ENCODE measurements at regions not wholly inside any gene's neighbourhood (a gene's known extent, or its start where the extent isn't known, plus 50 kb on each side); places are given as distances from the start of the nearest gene placed in this dataset.
A peak's percentile ranks its signal among the peaks of the same experiment; 100 is the strongest.

DNA sequence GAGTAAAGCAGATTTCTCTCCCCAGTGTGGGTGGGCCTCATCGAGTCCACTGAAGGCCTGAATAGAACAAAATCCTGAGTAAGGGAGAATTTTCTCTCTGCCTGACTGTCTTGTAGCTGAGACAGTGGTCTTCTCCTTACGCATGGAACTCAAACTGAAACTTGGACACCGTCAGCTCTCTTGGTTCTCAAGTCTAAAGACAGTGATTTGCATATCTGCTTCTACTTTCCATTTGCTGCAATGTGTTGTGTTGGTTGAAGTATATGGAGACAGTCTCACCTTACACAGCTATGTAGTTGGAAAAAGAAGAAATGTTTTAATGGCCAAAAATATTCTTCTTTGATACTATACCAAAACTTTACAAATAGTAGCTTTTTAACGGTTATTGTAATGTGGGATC lies 160.2 kb upstream of the LMNTD1 start:
- DNase-seq (ENCODE audit: low read depth, low spot score) = no peak

DNA sequence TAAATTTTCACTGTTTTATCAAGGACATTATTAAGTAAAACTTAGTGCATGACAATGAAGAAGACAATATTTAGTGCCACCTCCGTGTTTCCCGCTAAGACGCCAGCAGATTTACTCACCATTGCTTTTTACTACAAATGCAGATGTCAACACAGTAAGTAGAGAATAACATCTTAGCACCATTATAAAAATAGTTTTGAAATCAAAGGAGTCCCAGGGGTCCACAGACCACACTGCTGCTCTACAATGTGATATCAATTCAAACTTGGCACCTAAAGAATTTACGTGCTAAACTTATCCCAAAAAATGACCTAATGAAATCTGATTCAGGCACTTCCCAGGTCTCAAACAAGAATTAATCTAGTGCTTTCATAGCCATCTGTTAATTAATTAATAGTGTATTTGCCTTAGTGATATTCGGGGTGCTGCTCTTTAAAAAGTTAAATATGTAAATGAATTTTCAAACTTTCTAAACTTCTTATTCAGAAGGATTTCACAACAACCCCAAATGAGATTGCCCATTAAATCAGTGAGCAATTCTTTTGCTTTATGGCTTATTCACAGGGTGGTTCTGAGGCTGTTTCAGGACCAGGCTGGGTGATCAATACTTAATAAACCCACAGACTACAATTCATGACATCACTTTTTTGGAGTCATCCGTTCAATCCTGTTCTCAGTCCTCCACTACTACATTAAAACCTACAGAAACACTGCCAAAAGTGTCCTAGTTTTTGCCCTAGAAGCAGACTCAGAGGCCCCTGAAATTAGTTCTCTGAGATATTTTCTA lies 161.3 kb upstream of the LMNTD1 start:
- DNase-seq (ENCODE audit: low read depth, low spot score) = no peak

DNA sequence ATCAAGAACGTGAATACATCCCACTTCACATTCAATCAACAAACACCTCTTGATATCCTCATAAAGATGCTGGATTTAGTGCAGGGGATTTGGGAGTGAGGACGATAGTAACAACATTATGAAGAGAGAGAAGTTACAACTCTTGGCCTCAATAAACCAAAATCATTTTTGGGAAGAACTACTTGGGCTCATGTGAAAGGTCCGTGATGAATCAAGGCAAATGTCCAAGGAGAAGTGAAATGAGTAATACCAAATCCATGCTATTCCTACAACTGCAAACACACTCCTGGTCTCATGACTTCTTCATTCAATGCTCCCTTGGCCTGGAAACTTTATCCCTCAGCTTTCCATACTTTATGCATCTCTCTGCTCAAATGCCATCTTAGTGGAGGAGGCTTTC lies 162.0 kb upstream of the LMNTD1 start:
- DNase-seq (ENCODE audit: low read depth, low spot score) = no peak

GRCh38 chr12:25716842-25717241 lies 163.8 kb upstream of the LMNTD1 start:
- no peak for DNase-seq (ENCODE audit: low read depth, low spot score)

- no peak for DNase-seq (ENCODE audit: low read depth, low spot score)
These were observed 164.5 kb upstream of the LMNTD1 start for GRCh38 chr12:25717552-25717951.

DNA sequence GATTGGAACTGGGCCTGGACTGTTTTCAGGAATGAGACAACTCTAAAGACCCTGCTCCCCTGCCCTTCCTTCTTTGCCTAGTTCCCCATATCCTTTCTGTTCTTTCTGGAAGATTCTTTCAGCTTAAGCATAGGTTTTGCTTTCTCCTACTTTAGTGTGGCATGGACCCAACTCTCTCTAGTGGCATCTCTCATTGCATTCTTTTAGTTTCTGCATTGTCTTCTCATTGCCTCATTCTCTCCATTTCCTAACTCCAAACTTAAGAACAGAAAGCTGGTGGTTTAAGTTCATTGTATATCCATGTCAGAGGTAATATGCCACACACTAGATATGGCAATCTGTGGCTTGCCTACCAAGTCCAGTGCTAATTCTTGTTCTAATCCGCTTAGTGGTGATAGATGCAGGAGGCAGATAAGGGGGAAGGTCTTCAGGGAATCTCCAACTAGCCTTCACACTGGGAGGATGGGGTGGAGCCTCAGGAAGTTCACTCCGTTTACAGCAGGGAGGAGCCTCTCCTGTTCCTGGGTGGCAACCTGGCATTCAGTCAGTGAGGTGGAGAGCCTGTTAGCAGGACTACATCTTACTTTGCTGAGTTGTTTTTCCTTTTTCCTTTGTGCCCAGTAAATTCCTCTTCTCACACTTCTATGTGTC lies 165.1 kb upstream of the LMNTD1 start:
- DNase-seq (ENCODE audit: low read depth, low spot score) = no peak

GRCh38 chr12:25719505-25719904 lies 166.4 kb upstream of the LMNTD1 start:
- no peak for DNase-seq (ENCODE audit: low read depth, low spot score)

GRCh38 chr12:25723336-25723735 lies 170.3 kb upstream of the LMNTD1 start:
- no peak for DNase-seq (ENCODE audit: low read depth, low spot score)

- DNase-seq (ENCODE audit: low read depth, low spot score) = no peak
These were observed 170.9 kb upstream of the LMNTD1 start for GRCh38 chr12:25723921-25724491.

DNA sequence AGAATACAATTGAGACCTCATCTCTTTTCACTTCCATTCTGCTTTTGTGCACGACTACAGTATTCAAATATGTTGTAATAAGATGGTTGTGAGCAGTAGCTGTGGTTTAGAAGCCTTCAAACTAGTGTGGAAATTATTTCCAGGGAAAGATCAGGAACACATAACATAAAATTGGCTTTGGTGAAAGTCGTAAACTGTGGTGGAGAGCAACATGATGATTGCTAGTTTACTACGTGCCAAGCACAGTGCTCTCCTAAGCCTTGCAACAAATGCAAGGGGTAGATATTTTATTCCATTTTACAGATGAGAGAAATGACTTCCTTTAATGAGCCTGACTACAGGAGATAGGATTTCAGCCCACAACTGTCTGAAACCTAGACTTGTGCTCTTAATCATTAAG lies 172.4 kb upstream of the LMNTD1 start:
- no peak for DNase-seq (ENCODE audit: low read depth, low spot score)

DNA sequence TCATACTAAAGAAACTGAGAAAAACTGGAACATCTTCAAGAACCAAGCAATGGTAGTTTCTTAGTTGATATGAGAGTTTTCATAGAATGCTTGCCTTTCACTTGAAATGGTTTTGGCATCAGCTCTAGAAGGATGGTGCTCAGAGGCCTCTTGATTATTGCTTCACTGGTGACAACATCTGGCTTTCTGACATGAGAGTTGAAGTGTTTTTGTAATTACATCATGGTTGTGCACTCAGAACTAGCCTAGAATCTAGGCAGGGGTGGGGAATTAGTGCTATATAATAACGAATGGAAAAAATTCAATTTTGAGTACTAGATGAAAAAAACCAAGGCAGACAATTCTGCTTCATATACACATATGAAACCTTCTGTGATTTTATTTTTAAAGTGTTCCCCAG lies 172.8 kb upstream of the LMNTD1 start:
- no peak for DNase-seq (ENCODE audit: low read depth, low spot score)

GRCh38 chr12:25728056-25728595 lies 175.0 kb upstream of the LMNTD1 start:
- no peak for DNase-seq (ENCODE audit: low read depth, low spot score)

GRCh38 chr12:25730489-25731349 lies 177.6 kb upstream of the LMNTD1 start:
- DNase-seq (ENCODE audit: low read depth, low spot score) = peak; percentile 25

GRCh38 chr12:25733541-25733940 lies 180.5 kb upstream of the LMNTD1 start:
- no peak for DNase-seq (ENCODE audit: low read depth, low spot score)

DNA sequence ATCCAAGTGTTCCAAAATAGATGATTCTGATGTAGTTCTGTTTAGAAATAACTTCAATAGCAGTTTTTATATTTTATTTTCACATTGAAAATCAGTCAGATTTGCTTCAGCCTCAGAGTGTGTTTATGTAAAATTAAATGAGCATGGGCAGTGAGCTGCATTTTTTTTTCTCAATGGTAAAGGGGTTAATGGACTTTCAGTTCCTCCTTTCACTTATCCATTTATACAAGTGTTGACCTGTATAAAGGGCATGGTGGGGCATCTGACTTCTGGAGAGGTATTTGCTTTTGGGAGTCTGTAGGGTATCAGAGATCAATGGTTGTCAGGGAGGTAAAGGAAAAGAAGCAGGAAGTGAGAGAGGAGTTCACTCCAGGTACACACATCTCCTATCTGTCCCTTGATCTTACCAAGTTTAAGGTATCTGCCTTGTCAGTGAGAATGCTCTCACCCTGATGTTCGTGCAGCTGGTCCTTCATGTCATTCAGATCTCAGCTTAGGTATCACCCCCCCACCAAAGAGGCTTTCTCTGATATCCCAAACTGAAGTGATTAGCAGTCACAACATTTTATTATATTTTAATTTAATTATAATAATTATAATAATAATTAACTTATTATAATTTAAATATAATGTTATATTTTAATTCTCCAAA lies 181.6 kb upstream of the LMNTD1 start:
- no peak for DNase-seq (ENCODE audit: low read depth, low spot score)

- DNase-seq (ENCODE audit: low read depth, low spot score) = no peak
These were observed 187.5 kb upstream of the LMNTD1 start for GRCh38 chr12:25740617-25741016.

DNA sequence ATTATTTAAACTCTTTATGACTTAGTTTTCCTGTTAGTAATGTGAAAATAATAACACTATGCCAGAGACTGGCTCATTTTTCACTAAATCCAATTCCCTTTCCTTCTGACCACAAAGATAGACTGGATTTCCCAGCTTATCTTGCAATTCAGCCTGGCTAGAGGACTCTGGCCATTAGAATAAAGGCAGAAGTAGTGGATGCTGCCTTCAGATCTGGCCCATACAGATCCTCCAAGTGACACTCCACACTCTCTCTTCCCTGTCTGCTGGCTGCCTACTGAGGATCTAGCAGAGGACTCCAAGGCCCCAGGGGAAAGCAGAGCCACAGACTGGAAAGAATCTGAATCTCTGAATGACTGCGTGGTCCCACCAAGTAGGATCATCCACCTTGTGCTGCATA lies 188.8 kb upstream of the LMNTD1 start:
- DNase-seq (ENCODE audit: low read depth, low spot score) = no peak

GRCh38 chr12:25743679-25744215 lies 190.7 kb upstream of the LMNTD1 start:
- no peak for DNase-seq (ENCODE audit: low read depth, low spot score)

DNA sequence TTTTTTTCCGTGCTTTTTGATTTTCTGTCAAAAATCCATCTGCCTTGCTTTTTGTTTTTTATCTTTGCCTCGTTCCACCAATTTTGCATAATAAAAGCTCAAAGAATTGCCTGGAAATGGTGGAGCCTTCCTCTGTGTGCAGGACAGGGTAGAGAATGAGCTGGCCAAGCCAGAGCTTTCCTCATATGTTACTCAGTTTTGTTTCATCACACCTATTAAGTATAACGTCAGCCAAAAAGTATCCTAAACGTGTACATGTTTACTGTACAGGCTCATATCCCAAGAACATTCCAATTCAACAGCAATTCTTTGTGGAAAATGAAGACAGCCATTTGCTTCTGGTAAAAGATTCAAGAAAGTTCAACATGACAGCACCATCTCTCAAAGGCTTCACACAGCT lies 191.2 kb upstream of the LMNTD1 start:
- DNase-seq (ENCODE audit: low read depth, low spot score) = no peak

GRCh38 chr12:25745281-25745680 lies 192.2 kb upstream of the LMNTD1 start:
- no peak for DNase-seq (ENCODE audit: low read depth, low spot score)

DNA sequence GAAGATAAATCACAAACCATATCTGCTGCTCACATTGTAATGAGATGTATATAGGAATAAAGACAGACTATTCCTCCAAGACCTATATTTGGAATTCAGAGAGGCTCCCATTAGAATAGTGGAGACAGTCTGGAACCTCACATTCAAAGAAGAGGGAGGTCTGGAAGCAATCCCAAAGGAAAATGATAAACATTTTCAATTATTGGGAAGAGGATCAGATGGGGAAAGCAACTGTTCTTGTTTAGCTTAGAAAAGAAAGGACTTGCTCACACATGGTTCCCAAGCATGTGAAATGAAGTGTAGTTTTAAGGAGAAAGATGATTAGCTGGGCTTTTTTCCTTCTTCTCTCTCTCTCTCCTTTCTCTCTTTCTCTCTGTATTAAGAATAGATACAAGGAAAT lies 193.0 kb upstream of the LMNTD1 start:
- no peak for DNase-seq (ENCODE audit: low read depth, low spot score)
